Activated naive CD4-positive, alpha-beta T cell (primary cell): ENCODE measurements at regions not wholly inside any gene's neighbourhood (a gene's known extent, or its start where the extent isn't known, plus 50 kb on each side); places are given as distances from the start of the nearest gene placed in this dataset.

ENCODE experiments used
- DNase-seq, 4 experiments: peaks; one replicate each; lab custom pipeline; 2025; lab: John Stamatoyannopoulos, UW

DNA sequence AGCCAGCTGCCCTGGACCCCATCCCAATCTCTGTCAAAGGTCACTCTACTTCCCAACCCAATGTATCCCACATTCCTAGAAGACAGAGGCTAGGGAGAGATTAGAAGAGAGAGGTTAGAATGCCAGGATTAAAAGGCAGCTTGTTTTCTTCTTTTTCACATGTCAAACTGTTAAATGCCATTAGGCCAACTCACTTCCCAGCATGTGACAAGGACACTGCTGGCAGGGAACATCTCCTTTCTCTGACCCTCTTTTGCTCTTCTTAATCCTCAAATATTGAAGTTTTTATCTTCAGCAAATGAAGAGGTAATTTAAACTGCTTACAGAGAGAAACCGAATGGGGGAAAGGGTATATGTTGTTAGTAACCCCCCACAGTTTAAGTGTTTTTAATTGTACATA lies 89.1 kb downstream of the BBS10 start:
- no peak for DNase-seq

DNA sequence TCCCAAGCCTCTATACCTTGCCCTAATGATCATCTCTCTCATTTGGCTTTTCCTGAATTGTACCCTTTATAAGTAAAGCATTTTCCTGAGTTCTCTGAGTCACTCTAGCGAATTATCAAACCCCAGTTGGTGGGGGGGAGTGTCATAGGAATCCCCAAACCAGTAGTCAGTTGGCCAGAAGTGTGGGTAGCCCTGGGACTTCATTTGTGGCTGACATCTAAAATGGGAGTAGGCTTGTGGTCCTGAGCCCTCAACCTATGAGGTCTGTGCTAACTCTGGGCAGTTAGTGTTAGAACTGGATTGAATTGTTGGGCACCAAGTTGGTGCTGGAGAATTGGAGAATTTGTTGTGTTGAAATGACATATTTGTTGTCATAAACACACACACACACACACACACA lies 91.3 kb downstream of the BBS10 start:
- DNase-seq: no peak

- no peak for DNase-seq
Measured at GRCh38 chr12:76256321-76256720, 91.9 kb downstream of the BBS10 start.

DNA sequence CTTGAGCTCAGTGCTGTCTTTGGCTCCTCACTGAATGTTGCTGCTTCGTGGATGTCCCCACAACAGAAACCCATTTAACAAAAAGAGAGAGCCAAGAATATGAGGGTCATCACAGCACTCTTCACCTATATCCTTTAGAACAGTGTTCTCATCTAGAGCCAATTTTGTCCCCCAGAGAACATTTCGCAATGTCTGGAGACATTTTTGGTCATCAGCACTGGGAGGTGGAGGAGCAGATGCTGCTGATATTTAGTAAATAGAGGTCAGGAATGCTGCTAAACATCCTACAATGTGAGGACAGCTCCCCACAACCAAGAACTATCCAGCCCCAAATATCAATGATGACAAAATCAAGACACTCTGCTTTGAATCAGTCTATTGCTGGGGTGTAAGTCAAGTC lies 92.5 kb downstream of the BBS10 start:
- no peak for DNase-seq

GRCh38 chr12:76255281-76255680 lies 92.9 kb downstream of the BBS10 start:
- DNase-seq: no peak

DNA sequence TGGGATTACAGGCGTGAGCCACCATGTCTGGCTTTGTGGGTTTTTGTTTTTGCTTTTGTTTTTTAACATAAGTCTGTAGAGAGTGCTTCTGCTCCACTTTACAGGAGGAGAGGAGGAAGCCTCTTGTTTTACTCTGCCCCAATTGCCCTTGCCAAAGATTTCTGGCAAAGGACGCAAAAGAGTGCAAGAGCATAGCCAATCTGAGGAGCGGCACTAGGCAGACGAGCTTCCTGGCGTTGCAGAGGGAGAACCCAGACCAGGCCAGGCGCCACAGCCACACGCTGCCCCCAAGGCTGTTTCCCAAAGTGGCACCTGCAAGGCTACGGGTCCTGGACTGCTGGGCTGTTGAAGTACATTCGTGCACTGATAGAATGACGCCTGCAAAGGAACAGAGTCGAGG lies 96.2 kb downstream of the BBS10 start:
- no peak for DNase-seq

DNA sequence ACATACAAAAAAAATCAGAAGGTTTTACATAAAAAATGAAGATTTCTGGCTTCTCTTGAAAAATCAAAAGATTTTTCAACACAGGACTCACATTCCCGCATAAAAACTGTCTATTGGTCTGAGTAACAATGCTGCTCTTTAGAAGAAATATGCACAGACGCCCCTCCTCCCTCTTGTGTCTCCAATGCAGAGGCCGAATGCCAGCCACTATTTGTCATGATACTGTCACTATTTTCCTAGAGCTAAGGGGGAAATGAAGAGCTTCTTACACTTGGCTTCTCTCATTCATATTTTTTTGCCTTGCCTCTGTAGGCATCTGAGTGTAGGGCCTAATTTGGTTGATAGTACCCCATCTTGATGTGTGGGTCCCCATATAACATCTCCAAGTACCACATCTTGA lies 98.0 kb downstream of the BBS10 start:
- DNase-seq: no peak

DNA sequence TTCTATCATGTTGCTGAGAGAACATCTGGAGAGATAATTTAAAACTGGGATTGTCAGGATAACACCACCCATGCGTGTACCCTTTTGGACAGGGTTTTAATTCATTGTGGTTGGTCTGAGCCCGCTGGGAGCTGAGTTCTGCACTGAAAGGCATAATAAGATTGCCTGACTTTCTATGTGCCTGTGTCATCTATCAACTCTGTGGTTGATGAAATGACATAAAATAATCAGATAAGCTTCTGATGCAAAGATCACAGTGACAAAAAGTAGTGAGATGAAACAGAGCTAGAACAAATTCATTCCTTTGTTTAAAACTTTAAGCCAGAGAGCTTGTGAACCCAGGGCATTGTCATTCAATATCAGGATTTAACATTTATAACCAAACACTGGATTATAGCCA lies 98.7 kb downstream of the BBS10 start:
- no peak for DNase-seq

- no peak for DNase-seq
Measured at GRCh38 chr12:76247992-76248391, 100.2 kb downstream of the BBS10 start.

GRCh38 chr12:76247026-76247646 lies 101.1 kb downstream of the BBS10 start:
- DNase-seq: no peak

DNA sequence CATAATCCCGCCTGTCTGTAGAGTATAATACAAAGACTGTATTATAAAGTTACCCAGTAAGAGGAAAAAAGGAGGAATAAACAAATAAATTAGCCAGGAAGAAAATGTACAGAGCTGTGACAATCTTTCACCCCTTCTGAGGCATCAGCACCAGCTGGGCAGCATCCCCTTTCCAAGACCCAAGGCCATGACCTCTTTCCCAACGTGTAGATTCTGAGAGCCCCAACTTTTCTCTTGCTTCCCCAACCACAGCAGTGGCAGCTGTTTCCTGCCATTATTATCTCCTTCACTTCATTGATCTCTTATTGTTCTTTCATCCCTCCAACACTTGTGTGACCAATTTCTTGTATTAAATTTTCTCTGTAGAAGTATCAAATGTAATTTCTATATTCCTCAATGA lies 101.6 kb downstream of the BBS10 start:
- DNase-seq: no peak

- no peak for DNase-seq
Measured at GRCh38 chr12:76244300-76244699, 103.9 kb downstream of the BBS10 start.

DNA sequence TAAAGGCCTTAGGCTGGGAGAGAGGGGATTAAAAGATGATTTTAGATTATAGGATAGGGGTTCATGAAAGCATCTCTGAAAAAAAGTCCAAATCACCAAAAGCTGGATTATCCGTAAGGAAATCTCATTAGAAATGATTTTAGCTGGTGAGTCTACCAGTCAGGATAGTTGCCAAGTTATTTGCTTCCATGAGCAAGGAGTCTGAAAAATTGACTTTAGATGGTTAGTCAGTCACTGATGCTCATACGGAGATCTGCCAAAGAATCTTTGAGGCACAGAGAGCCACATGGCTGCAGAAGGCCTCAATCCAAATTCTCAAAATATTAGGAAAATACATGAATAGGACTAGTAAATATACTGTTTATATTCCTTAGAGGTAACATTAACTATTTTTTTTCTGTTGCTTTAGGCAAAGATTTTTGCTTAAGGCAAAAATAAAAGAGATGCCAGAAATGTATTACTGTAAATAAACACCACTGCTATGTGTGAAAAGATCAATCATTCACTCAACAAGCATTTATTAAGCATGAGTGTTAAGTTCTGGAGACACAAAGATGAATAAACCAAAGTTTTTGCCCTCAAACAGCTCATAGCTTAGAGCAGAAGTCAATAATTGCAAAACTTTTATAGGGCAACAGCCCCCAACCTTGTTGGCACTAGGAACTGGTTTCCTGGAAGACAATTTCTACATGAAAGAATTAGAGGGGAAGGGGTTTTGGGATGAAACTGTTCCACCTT lies 105.2 kb downstream of the BBS10 start:
- DNase-seq: no peak

- no peak for DNase-seq
Measured at GRCh38 chr12:76241371-76241770, 106.8 kb downstream of the BBS10 start.

DNA sequence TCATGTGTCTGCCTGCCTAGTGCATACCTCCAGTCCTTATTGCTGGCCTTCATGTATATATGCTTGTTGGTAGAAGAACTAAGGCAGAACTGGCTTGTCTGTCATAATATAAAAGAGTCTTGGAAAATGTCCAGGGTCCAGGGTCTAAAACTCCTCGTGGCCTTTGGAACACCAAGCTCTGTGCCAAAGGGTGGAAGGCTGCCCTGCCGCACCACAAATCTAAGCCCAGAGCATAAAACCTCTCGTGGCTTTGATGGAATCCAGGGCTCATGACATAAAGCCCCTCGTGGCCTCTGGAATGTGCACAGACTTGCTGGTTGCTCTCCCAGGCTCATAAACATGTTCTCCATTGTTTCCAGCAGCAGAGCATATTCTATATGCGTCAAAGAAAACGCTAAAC lies 107.9 kb downstream of the BBS10 start:
- DNase-seq: no peak

DNA sequence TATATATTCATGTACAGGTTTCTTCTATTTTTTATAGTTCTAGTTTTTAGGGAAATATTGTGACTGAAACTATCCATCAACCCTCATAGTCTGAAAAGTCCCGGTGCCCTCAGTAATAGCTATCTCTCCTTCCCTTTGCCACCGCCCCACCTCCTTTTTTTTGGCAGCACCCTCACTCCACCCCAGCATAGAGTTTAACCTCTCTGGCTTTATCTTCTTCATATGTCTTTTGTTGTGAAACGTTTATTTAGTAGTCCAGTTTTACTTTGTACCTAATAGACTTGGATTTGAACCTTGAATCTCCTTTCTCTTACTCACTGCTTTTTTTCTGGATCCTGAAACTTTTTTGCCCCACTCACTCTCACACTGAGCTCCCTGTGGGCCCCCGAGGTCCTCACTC lies 109.5 kb downstream of the BBS10 start:
- no peak for DNase-seq

DNA sequence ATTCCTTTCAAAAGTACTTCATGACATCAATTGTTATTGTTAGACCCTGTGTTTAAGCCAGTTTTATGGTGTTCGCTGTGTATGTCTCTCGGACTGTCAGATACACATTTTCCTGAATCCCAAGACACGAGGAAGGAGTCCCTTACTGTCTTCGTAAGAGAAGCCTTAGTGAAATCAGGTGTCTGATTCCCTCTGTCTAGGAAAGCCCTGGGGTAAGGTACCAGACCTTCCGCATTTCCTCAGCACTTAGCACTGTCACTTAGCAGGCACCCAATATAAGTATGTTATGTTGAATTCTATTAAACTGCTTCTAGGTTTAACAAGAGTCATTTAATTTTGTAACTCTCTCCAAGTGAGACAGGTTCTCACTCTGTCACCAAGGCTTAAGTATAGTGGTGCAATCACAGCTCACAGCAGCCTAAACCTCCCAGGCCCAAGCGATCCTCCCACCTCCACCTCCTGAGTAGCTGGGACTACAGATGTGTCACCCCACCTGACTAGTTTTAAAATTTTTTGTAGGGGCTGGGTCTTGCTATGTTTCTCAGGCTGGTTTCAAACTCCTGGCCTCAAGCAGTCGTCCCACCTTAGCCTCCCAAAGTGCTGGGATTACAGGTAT lies 111.0 kb downstream of the BBS10 start:
- no peak for DNase-seq

- no peak for DNase-seq
Measured at GRCh38 chr12:76236640-76237039, 111.6 kb downstream of the BBS10 start.

GRCh38 chr12:76234741-76235140 lies 113.5 kb downstream of the BBS10 start:
- no peak for DNase-seq

DNA sequence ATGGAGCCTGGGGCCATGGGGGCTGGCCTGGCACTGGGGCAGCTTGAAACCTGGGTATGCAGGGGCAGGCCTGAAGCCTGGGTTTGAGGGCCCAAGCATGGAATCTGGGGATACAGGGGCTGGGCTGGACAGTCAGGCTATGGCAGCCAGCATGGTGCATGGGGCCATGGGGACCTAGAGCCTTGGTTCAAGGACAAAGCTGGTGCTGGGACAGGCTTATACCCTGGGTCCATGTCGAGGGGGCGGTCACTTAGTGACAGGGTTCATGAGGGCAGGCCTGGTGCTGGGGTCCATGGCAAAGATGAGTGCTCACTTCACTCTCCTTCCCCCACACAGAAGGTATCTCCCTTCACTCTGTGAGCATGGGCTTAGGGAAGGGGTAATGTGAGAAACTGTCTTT lies 116.2 kb downstream of the BBS10 start:
- DNase-seq: no peak

DNA sequence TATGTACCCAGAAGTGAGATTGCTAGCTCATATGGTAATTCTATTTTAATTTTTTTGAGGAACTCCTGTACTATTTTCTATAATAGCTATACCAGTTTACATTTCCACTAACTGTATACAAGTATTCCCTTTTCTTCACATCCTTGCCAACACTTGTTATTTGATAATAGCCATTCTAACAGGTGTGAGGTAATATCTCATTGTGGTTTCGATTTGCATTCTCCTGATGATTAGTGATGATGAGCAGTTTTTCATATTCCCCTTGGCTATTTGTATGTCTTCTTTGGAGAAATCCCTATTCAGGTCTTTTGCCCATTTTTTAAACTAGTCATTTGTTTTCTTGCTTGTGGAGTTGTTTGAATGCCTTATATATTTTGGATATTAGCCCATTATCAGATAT lies 121.3 kb downstream of the BBS10 start:
- no peak for DNase-seq

- DNase-seq: no peak
Measured at GRCh38 chr12:76226397-76226796, 121.8 kb downstream of the BBS10 start.

GRCh38 chr12:76223869-76224268 lies 124.3 kb downstream of the BBS10 start:
- DNase-seq: no peak

DNA sequence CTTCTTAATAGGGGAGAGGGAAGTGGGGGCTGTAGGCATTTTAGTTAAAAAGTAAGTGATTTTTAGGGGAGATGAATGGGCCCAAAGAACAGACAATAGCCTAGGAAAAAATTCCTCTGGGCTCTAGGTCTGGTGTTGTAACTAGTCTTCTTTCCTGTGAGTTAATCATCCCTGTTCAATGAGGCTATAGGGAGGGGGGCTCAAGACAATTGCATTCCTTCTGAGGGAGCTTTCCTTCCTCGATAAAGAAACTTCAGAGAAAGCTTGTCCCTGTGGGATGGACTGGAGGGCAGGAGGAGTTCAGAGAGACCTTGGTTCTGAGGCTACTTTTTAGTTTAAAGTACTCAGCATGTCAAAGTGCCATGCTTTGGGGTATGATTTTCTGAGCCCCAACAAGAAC lies 127.2 kb downstream of the BBS10 start:
- DNase-seq: no peak
